ENCODE measurements at regions not wholly inside any gene's neighbourhood (a gene's known extent, or its start where the extent isn't known, plus 50 kb on each side); places are given as distances from the start of the nearest gene placed in this dataset.
"Not testable (repeated sequence)": the region's sequence is repeated elsewhere in the genome, so short reads cannot be mapped to it uniquely, and the experiment has no call there.

DNA sequence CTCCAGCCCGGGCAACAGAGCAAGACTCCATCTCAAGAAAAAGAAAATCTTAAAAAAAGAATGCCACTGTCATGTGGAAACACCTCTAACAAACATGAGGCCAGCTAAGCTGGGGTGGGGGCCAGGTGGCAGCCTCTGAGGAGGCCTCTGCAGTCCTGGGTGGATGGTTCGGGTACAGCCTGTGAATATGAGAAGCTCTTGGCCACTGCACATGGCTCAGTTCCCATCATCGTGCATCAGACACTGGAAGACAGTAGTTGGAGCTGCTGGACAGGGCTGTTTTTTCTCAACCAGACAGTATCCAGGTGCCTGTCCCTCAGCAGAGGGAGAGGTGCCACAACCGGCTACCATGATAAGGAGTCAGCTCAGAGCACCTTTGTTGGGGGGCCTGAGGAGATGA, 67.9 kb upstream of the PLGLB2 start:
- DNase-seq (ENCODE audit: low spot score), result not testable (repeated sequence)

- not testable (repeated sequence) for DNase-seq (ENCODE audit: low spot score)
These were observed 67.2 kb upstream of the PLGLB2 start for GRCh38 chr2:87680691-87681090.

DNA sequence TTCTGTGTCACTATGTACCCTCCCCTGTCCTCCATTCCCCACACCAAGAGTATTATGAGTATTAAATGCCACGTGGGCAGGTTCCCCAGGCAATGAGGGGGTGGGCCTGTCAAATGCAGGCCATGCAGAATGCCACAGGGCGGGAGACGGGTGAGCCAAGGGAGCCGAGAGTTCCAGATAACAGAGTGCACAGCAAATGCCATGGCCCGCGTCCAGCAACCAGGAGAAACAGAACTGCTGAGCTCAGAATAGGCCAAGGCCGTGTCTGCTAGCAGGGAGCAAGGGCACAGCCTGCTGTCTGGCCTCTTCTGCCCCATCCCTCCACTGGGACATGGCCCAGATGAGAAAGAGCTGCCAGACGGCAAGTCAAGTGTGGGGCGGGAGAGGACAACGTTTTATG, 64.4 kb upstream of the PLGLB2 start:
- DNase-seq (ENCODE audit: low spot score), result not testable (repeated sequence)

DNA sequence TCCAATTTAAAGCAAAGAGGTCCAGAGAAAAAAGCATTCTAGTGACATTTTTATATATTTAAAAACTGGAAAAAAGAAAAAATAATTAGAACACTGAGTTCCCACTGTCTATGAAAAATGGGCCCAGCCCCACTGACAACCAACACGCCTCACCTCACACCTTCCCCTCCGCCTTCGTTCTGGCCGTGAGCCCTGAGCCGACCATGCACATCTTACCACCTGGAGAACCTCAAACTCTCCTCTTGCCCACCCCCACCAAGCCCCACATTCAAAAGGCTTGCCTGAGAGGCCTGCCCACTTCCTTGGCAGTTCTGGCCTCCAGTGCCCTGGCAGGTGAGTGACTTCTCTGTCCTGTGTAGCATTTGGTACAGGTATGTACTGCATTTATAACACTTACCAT, 63.9 kb upstream of the PLGLB2 start:
- not testable (repeated sequence) for DNase-seq (ENCODE audit: low spot score)

DNA sequence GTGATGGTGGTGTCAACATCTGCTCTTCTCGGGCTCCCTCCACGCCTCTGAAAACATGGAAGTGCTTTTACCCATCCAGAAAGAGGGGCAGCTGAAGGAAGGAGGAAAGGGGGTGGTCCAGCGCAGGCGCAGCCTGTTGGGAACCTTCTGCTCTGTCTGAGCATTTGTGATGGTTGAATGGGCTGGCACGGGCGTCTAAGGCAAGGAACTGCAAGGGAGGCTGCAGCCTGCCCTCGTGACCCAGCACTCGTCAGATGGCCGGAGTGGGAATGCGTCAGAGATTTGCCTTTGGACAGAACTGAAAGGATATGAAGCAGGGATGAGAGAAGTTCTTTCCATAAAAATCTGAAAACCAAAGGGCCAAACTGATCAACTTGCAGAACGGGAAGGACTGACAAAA, 62.3 kb upstream of the PLGLB2 start:
- peak; percentile 0 for DNase-seq (ENCODE audit: low spot score)

DNA sequence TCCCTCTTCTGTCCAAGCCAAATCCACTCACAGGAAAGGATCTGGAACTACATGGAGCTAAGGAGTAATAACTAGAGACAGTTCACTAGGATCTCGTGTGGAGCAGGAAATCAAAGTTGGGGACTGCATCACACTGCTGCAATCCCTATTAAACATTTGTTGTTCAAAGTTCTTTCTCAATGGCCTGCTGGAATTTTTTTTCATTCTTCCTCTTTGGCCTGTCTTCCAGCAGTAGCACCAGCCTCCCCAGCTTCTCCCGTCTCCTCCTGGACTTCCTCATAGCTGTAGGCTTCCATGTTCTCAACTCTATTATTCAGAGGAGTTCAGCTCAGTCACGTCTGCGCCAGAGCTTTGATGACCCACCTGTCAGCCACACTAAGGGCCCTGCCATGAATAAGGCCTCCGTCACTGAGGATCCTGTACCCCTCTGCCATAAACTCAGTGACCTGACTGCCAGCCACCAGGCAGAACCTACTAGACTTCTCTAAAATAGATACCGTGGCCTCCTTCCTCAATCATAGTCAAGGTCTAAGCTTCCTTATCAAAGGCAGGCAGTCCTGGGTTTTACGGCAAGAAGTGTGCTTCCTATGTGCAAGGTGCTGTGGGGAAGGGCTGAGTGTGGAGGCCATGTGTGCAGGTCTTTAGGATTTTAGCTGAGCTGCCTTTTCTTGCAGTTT, 60.9 kb upstream of the PLGLB2 start:
- not testable (repeated sequence) for DNase-seq (ENCODE audit: low spot score)

GRCh38 chr2:87687550-87688270, 60.2 kb upstream of the PLGLB2 start:
- DNase-seq (ENCODE audit: low spot score), result not testable (repeated sequence)

- not testable (repeated sequence) for DNase-seq (ENCODE audit: low spot score)
These were observed 55.8 kb upstream of the PLGLB2 start for GRCh38 chr2:87691899-87692592.

GRCh38 chr2:87692914-87693313, 55.0 kb upstream of the PLGLB2 start:
- not testable (repeated sequence) for DNase-seq (ENCODE audit: low spot score)

DNA sequence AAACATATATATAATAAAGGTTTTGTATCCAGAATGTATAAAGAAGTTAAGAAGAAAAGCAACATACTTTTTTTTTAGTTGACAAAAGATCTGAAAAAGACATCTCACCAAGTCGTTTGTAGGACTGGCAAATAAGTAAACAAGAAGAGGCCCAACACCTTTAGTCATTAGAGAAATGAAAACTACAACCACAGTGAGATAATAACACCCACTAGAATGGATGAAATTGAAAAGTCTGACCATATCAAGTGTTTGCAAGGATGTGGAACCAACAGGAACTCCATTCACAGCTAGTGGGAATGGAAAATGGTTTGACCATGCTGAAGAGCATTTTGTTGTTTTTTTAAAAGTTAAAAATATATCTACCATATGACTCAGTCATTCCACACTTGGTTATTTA, 54.0 kb upstream of the PLGLB2 start:
- not testable (repeated sequence) for DNase-seq (ENCODE audit: low spot score)

DNA sequence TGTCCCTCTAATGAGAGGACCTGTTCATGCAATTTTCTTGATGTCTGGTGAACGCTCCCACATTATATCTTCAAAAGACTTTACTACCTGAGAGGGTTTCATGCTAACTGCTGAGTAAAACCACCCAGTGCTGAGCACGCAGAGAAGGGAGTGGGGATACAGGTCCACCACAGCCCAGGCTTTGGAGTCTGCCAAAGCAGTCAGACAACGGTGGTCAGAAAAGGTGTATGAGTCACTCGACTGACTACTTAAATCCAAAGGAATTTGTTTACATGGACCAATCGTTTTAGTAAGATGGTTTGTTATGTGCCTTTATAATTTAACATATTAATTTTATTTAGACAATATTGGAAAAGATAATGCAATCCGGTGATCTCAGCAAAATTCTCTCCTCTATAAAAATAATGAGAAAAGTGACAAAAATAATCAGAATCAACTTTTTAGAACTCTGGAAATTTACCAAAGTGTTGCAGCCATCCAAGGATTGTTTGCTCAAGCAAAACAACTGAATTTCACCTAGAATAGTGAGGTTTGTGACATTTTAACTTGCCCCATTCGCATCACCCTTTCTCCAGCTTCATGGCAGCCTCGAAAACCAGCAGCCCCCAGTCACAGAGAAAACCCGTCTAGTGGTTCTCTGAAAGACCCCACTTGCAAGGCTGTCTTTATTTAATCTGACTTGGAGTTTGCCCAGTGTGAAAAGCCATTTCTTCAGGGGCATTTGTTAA, 52.1 kb upstream of the PLGLB2 start:
- not testable (repeated sequence) for DNase-seq (ENCODE audit: low spot score)

Data from iPS-NIHi11 (cell line).